SJCRH30 (cell line): ENCODE measurements at regions not wholly inside any gene's neighbourhood (a gene's known extent, or its start where the extent isn't known, plus 50 kb on each side); places are given as distances from the start of the nearest gene placed in this dataset.

Experiments
- DNase-seq, 2 experiments: peaks; one replicate each; pipeline ENCODE4 v3.0.0-alpha.2; 2015 to 2020
- H3K27ac ChIP-seq: fragments of 250-450 bp; sonication (Bioruptor Pico); 2 replicates; pipeline ENCODE4 v1.5.1; 2020; ENCODE audit warnings: mild to moderate bottlenecking, moderate library complexity
- H3K27me3 ChIP-seq: fragments of 250-450 bp; sonication (Bioruptor Pico); 2 replicates; pipeline ENCODE4 v1.5.1; 2020; ENCODE audit warnings: mild to moderate bottlenecking, moderate library complexity
- H3K36me3 ChIP-seq: fragments of 250-450 bp; sonication (Bioruptor Pico); 2 replicates; pipeline ENCODE4 v1.5.1; 2020; ENCODE audit warnings: mild to moderate bottlenecking, moderate library complexity
- H3K4me1 ChIP-seq: fragments of 250-450 bp; sonication (Bioruptor Pico); 2 replicates; pipeline ENCODE4 v1.5.1; 2020; ENCODE audit warnings: mild to moderate bottlenecking, moderate library complexity
- H3K4me3 ChIP-seq: fragments of 250-450 bp; sonication (Bioruptor Pico); 2 replicates; pipeline ENCODE4 v1.5.1; 2020; ENCODE audit warnings: mild to moderate bottlenecking, moderate library complexity
- H3K9me3 ChIP-seq: fragments of 250-450 bp; sonication (Bioruptor Pico); replicated peaks from 2 replicates; pipeline ENCODE4 v1.5.1; 2020; ENCODE audit warnings: mild to moderate bottlenecking, moderate library complexity

DNA sequence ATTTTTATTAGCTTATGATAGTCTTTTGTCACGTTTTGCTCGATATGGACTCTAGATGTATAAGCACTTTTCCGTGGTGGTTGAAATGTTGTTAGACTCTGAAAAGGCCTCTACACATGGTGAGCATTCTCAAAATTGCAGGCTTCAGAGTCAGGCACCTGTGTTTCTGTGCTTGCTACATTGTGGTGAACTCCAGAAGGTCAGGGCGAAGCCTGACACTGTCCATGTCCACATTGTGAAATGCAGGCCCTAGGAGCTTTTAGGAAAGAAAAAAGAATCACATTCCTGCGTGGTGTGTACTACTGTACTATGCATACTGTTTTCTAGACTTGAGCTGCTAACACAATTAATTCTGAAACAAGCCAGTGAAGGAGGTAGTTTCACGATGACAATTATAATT, 86.3 kb downstream of the HS3ST1 start:
- H3K27me3 ChIP-seq: no peaks in the 10 kb centered on the region; the same call in 1 of the 2 replicates
- no peak overlapping the region for H3K27ac ChIP-seq
- no peaks in the 10 kb centered on the region for H3K36me3 ChIP-seq
- DNase-seq: no peak
- H3K4me3 ChIP-seq: no peak overlapping the region
- no peaks in the 10 kb centered on the region for H3K4me1 ChIP-seq
- no peaks in the 10 kb centered on the region for H3K9me3 ChIP-seq

GRCh38 chr4:11341337-11342043, 87.2 kb downstream of the HS3ST1 start:
- Histone ChIP-seq H3K27me3 (no peaks in the 10 kb centered on the region; the same call in 1 of the 2 replicates), H3K4me3 (no peak overlapping the region), H3K9me3 (no peaks in the 10 kb centered on the region), H3K4me1 (no peaks in the 10 kb centered on the region), H3K36me3 (no peaks in the 10 kb centered on the region), H3K27ac (no peak overlapping the region)
- DNase-seq: no peak

- no peaks in the 10 kb centered on the region for H3K9me3 ChIP-seq
- H3K4me3 ChIP-seq: no peak overlapping the region
- DNase-seq: no peak
- H3K27ac ChIP-seq: no peak overlapping the region
- H3K36me3 ChIP-seq: no peaks in the 10 kb centered on the region
- H3K4me1 ChIP-seq: no peaks in the 10 kb centered on the region
- peaks cover 3% of the 10 kb centered on the region; the same call in 1 of the 2 replicates for H3K27me3 ChIP-seq
Measured at GRCh38 chr4:11338956-11339782, 89.5 kb downstream of the HS3ST1 start.

DNA sequence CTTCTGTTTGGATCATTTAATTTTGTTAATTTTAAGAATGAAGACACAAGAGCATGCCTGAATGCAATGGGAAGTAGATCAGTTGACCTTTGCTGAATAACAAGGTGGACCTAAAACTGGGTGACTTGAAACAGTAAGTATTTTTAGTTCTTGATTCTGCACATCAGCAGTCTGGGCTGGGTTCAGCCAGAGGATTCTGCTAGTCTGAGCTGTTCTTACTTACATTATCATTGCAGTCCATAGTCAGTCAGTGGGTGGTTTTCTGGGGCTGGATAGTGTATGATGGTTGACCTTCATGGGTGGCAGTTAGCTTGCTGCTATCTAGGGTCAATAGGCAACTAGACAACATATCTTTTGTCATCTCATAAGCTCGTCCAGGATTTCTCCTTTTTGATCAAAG, 91.4 kb downstream of the HS3ST1 start:
- no peaks in the 10 kb centered on the region for H3K4me1 ChIP-seq
- no peaks in the 10 kb centered on the region for H3K9me3 ChIP-seq
- H3K4me3 ChIP-seq: no peak overlapping the region
- no peak for DNase-seq
- no peaks in the 10 kb centered on the region for H3K36me3 ChIP-seq
- no peak overlapping the region for H3K27ac ChIP-seq
- peaks cover 3% of the 10 kb centered on the region; the same call in 1 of the 2 replicates for H3K27me3 ChIP-seq

GRCh38 chr4:11336435-11336834, 92.3 kb downstream of the HS3ST1 start:
- no peak for DNase-seq
- H3K9me3 ChIP-seq: no peaks in the 10 kb centered on the region
- H3K36me3 ChIP-seq: no peaks in the 10 kb centered on the region
- H3K4me1 ChIP-seq: no peaks in the 10 kb centered on the region
- no peak overlapping the region for H3K4me3 ChIP-seq
- H3K27me3 ChIP-seq: peaks cover 3% of the 10 kb centered on the region; the same call in 1 of the 2 replicates
- H3K27ac ChIP-seq: no peak overlapping the region

DNA sequence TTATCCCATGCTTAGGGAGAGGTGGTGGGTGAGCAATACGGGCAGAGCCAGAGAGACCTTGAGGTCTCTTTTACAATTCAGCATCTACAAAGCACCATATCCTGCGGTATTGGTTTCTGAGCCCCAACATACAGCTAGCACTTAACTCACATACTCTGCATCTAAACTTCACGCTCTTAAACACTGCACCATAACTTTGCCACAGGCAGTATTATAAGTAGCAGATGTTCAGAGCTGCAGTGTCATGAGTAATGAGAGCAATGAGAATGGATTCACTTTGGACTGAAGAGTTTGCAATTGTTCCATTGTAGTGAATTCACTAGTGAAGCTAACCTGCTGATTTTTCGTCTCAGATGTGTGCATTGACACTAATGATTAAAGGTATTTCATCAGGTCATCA, 93.8 kb downstream of the HS3ST1 start:
- Histone ChIP-seq H3K4me3 (no peak overlapping the region), H3K9me3 (no peaks in the 10 kb centered on the region), H3K36me3 (no peaks in the 10 kb centered on the region), H3K4me1 (no peaks in the 10 kb centered on the region), H3K27ac (no peak overlapping the region), H3K27me3 (peaks cover 6% of the 10 kb centered on the region)
- no peak for DNase-seq

- no peak for DNase-seq
- no peaks in the 10 kb centered on the region for H3K4me1 ChIP-seq
- no peak overlapping the region for H3K4me3 ChIP-seq
- no peak overlapping the region for H3K27ac ChIP-seq
- no peaks in the 10 kb centered on the region for H3K36me3 ChIP-seq
- no peaks in the 10 kb centered on the region for H3K9me3 ChIP-seq
- peaks cover 2% of the 10 kb centered on the region; the same call in 1 of the 2 replicates for H3K27me3 ChIP-seq
Measured at GRCh38 chr4:11328401-11328800, 100.3 kb downstream of the HS3ST1 start.

- Histone ChIP-seq H3K27ac (no peak overlapping the region), H3K9me3 (no peaks in the 10 kb centered on the region), H3K4me1 (no peaks in the 10 kb centered on the region), H3K4me3 (no peak overlapping the region), H3K27me3 (peaks cover 2% of the 10 kb centered on the region; the same call in 1 of the 2 replicates), H3K36me3 (no peaks in the 10 kb centered on the region)
- DNase-seq: no peak
Measured at GRCh38 chr4:11326021-11326420, 102.7 kb downstream of the HS3ST1 start.

- H3K4me1 ChIP-seq: no peaks in the 10 kb centered on the region
- no peaks in the 10 kb centered on the region for H3K36me3 ChIP-seq
- no peak overlapping the region for H3K4me3 ChIP-seq
- no peak for DNase-seq
- no peak overlapping the region for H3K27ac ChIP-seq
- H3K27me3 ChIP-seq: no peaks in the 10 kb centered on the region
- no peaks in the 10 kb centered on the region for H3K9me3 ChIP-seq
Measured at GRCh38 chr4:11323771-11324170, 104.9 kb downstream of the HS3ST1 start.

- Histone ChIP-seq H3K4me3 (no peak overlapping the region), H3K27ac (no peak overlapping the region), H3K36me3 (no peaks in the 10 kb centered on the region), H3K27me3 (peaks cover 4% of the 10 kb centered on the region; the same call in 1 of the 2 replicates), H3K4me1 (no peaks in the 10 kb centered on the region), H3K9me3 (no peaks in the 10 kb centered on the region)
- no peak for DNase-seq
Measured at GRCh38 chr4:11313157-11313943, 115.3 kb downstream of the HS3ST1 start.

GRCh38 chr4:11312389-11312788, 116.3 kb downstream of the HS3ST1 start:
- H3K4me3 ChIP-seq: no peak overlapping the region
- no peaks in the 10 kb centered on the region for H3K4me1 ChIP-seq
- peaks cover 4% of the 10 kb centered on the region; the same call in 1 of the 2 replicates for H3K27me3 ChIP-seq
- no peak overlapping the region for H3K27ac ChIP-seq
- DNase-seq: no peak
- H3K36me3 ChIP-seq: no peaks in the 10 kb centered on the region
- no peaks in the 10 kb centered on the region for H3K9me3 ChIP-seq

DNA sequence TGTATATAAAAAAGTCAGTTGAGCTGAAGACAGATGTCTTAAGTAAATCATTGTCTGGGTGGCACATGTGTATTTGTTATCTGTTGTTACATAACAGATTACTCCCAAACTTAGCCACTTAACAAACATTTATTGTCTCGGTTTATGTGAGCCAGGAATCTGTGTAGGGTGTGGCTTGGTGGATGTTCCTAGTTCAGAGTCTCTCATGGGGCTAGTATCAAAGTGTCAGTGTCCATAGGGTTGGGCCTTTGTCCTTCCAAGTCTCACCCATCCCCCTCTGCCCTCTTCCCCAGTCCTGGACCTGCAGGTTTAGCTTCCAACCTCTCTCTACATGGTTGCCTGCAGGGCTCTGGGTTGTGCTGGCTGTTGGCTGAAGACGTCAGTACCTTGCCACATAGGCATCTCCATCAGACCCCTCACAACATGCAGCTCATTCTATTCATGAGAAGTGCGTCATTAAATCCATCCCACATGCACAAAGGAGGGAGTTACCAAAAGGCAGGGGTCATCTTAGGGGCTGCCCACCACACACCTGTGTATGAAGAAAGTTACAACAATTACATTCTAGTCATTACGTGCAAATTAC, 127.5 kb downstream of the HS3ST1 start:
- Histone ChIP-seq H3K9me3 (no peaks in the 10 kb centered on the region), H3K36me3 (no peaks in the 10 kb centered on the region), H3K27me3 (no peaks in the 10 kb centered on the region; the same call in 1 of the 2 replicates), H3K4me3 (no peak overlapping the region), H3K27ac (no peak overlapping the region), H3K4me1 (no peaks in the 10 kb centered on the region)
- DNase-seq: no peak

GRCh38 chr4:11299836-11300235, 128.9 kb downstream of the HS3ST1 start:
- Histone ChIP-seq H3K4me3 (no peak overlapping the region), H3K27ac (no peak overlapping the region), H3K4me1 (no peaks in the 10 kb centered on the region), H3K9me3 (no peaks in the 10 kb centered on the region), H3K27me3 (no peaks in the 10 kb centered on the region; the same call in 1 of the 2 replicates), H3K36me3 (no peaks in the 10 kb centered on the region)
- no peak for DNase-seq

DNA sequence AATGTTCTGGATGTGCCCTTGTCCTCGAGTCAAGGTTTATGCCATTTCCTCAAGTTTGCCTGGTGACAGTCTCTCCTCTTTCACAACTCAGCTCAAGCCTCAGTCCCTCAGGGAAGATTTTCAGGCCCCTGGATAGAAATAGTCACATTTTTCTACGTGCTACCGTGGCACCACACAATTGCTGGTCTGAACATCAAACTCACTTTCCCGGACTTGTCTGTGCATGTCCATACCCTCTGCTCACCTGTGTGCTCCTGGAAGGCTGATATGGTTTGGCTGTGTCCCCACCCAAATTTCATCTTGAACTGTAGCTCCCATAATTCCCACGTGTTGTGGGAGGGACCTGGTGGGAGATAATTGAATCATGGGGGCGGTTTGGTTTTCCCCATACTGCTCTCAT, 129.7 kb downstream of the HS3ST1 start:
- Histone ChIP-seq H3K27me3 (no peaks in the 10 kb centered on the region; the same call in 1 of the 2 replicates), H3K9me3 (no peaks in the 10 kb centered on the region), H3K36me3 (no peaks in the 10 kb centered on the region), H3K4me3 (no peak overlapping the region), H3K27ac (no peak overlapping the region), H3K4me1 (no peaks in the 10 kb centered on the region)
- no peak for DNase-seq
